ENCODE measurements at regions not wholly inside any gene's neighbourhood (a gene's known extent, or its start where the extent isn't known, plus 50 kb on each side); places are given as distances from the start of the nearest gene placed in this dataset.

DNA sequence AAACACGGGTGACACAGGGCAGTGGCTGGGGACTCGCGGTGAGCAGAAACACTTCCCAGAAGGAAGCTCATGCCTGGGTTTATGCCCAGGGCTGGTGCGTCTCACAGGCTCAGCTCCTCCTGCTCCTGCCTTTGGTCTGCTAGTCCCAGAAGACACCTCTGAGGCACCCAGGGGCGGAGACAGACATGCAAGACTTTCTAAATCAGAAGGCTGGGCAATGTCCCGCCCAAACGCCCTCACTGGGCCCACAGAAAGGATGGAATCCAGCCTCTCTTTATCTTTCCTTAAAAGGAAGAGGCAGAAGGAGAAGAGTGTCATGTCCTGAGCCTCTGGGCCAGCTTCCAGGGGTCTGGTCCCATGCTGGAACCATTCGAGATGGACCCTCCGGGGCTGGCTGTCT is 197.7 kb upstream of the RPL38 start:
- no peak overlapping the region for H3K9ac ChIP-seq (ENCODE audit: insufficient read length)
- TF ChIP-seq FOXP2 (optimal IDR thresholded peaks at IDR 0.05; ENCODE audit: control extremely low read depth, extremely low read length, insufficient read depth) = no peak
- TF ChIP-seq POLR2AphosphoS5 (IDR thresholded peaks at IDR 0.05; ENCODE audit: borderline replicate concordance, low read depth, low read length) = no peak
- TF ChIP-seq EZH2 (IDR thresholded peaks at IDR 0.05) = no peak
- DNase-seq (ENCODE audit: low read depth, low spot score) = no peak
- no peak overlapping the region for H3K27ac ChIP-seq
- H3K4me3 ChIP-seq = no peak overlapping the region
- H3K9me3 ChIP-seq (ENCODE audit: low read depth, low read length) = no peaks in the 10 kb centered on the region
- H3K36me3 ChIP-seq (ENCODE audit: insufficient read depth, low read length) = no peaks in the 10 kb centered on the region

DNA sequence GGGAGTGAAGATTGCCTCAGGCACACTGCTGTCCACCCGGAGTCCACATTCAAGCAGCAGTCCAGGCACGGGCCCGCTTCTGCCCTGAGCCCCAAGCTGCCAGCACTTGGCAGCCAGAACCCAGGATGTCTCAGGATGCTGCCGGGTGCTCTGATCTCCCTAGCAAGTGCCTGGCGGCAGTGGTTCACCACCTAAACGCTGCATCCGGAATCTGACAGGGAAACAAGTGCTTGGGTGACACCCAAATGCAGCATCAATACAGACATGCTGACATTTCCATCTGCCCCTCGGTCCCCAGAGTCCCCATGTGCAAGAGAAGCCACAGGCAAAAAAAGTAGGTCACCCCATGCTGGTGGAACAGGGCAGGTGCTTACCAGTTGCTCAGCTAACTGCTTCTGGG is 197.1 kb upstream of the RPL38 start:
- Histone ChIP-seq H3K36me3 (ENCODE audit: insufficient read depth, low read length) (no peaks in the 10 kb centered on the region), H3K9me3 (ENCODE audit: low read depth, low read length) (no peaks in the 10 kb centered on the region), H3K9ac (ENCODE audit: insufficient read length) (no peak overlapping the region), H3K27ac (no peak overlapping the region), H3K4me3 (no peak overlapping the region)
- DNase-seq (ENCODE audit: low read depth, low spot score) = no peak
- TF ChIP-seq FOXP2 (optimal IDR thresholded peaks at IDR 0.05; ENCODE audit: control extremely low read depth, extremely low read length, insufficient read depth) (no peak), POLR2AphosphoS5 (IDR thresholded peaks at IDR 0.05; ENCODE audit: borderline replicate concordance, low read depth, low read length) (no peak), EZH2 (IDR thresholded peaks at IDR 0.05) (no peak)

DNA sequence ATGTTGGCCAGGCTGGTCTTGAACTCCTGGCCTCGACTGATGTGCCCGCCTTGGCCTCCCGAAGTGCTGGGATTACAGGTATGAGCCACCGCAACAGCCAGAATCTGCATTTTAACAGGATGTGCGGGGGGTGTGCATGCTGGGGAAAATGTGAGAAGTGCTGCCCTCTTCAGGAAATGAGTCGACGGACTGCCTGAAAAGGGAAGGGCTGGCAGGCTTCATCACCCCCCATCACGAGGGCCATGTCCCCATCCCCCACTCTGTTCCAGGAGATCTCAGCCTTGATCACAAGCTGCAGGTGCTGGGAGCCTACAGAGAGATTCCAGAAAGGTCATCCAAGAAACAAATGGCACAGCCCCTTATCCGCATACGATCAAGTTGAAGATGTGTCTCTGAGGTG is 195.3 kb upstream of the RPL38 start:
- Histone ChIP-seq H3K9ac (ENCODE audit: insufficient read length) (no peak overlapping the region), H3K27ac (no peak overlapping the region), H3K4me3 (no peak overlapping the region), H3K9me3 (ENCODE audit: low read depth, low read length) (no peaks in the 10 kb centered on the region), H3K36me3 (ENCODE audit: insufficient read depth, low read length) (no peaks in the 10 kb centered on the region)
- TF ChIP-seq FOXP2 (optimal IDR thresholded peaks at IDR 0.05; ENCODE audit: control extremely low read depth, extremely low read length, insufficient read depth) (no peak), POLR2AphosphoS5 (IDR thresholded peaks at IDR 0.05; ENCODE audit: borderline replicate concordance, low read depth, low read length) (no peak), EZH2 (IDR thresholded peaks at IDR 0.05) (no peak)
- no peak for DNase-seq (ENCODE audit: low read depth, low spot score)

DNA sequence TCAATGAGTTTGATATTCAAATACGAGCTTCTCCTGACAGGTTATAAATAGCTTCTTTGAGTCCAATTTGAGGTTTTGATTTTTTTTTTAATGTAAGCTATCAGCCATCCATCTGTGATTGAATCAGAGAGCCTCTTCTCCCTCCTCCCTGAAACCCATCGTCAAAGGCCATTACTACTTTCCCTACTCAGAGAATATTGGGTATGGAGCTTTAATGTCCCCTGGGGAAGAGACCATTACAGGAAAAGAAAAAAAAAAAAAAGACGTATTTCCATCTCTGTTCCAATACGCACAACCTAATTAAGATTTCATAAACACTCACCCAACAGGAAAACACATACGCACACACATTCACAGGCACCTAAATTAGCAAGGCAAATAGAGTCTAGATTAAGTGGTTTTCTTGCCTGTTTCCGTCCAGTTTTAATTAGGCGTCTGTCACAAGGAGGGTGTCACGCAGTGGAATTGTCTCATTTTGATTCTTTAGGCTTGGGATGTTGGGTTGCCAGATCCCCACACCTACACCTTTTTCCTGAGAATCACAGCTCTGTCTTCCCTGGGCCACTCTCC is 194.3 kb upstream of the RPL38 start:
- Histone ChIP-seq H3K9me3 (ENCODE audit: low read depth, low read length) (no peaks in the 10 kb centered on the region), H3K9ac (ENCODE audit: insufficient read length) (no peak overlapping the region), H3K36me3 (ENCODE audit: insufficient read depth, low read length) (no peaks in the 10 kb centered on the region), H3K27ac (no peak overlapping the region), H3K4me3 (no peak overlapping the region)
- no peak for DNase-seq (ENCODE audit: low read depth, low spot score)
- TF ChIP-seq FOXP2 (optimal IDR thresholded peaks at IDR 0.05; ENCODE audit: control extremely low read depth, extremely low read length, insufficient read depth) (no peak), EZH2 (IDR thresholded peaks at IDR 0.05) (no peak), POLR2AphosphoS5 (IDR thresholded peaks at IDR 0.05; ENCODE audit: borderline replicate concordance, low read depth, low read length) (no peak)

DNA sequence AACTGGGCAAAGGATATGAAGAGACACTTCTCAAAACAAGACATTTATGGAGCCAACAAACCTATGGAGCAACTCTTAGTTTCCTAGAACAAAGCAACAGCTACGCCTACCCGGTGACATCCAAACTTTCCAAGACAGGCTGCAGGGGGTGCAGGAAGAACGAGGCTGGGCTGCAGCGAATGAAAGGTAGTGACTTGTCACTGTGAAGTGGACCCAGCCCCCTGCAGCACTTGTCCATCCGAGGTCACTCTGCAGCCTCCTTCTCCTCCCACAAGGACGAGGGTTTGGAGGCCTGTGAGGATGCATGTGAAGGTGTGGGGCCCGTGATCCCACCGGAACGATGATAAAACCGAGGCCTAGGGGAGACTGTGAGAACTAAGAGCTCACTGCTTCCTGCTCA is 192.6 kb upstream of the RPL38 start:
- Histone ChIP-seq H3K27ac (no peak overlapping the region), H3K9ac (ENCODE audit: insufficient read length) (no peak overlapping the region), H3K4me3 (no peak overlapping the region), H3K9me3 (ENCODE audit: low read depth, low read length) (no peaks in the 10 kb centered on the region), H3K36me3 (ENCODE audit: insufficient read depth, low read length) (no peaks in the 10 kb centered on the region)
- no peak for DNase-seq (ENCODE audit: low read depth, low spot score)
- no peak for TF ChIP-seq POLR2AphosphoS5 (IDR thresholded peaks at IDR 0.05; ENCODE audit: borderline replicate concordance, low read depth, low read length)
- TF ChIP-seq EZH2 (IDR thresholded peaks at IDR 0.05) = no peak
- TF ChIP-seq FOXP2 (optimal IDR thresholded peaks at IDR 0.05; ENCODE audit: control extremely low read depth, extremely low read length, insufficient read depth) = no peak

DNA sequence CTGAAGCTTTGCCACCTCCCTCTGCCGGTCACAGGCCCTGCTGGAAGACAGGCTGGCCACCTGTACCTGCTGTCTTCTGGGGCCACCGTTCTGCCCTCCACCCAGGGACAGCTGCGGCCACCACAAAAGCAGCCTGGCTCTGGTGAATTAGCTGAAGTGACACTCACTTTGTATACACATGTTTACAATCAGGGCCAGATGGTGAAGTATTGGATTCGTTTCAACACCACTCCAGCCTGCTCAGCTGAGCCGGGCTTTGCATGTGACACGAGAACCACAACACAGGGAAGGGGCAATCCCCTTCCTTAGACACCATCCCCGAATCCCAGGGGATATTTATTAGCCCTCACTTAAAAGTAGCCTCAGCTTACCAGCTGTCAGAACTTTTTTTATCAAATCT is 191.5 kb upstream of the RPL38 start:
- no peak overlapping the region for H3K9ac ChIP-seq (ENCODE audit: insufficient read length)
- TF ChIP-seq FOXP2 (optimal IDR thresholded peaks at IDR 0.05; ENCODE audit: control extremely low read depth, extremely low read length, insufficient read depth) (no peak), POLR2AphosphoS5 (IDR thresholded peaks at IDR 0.05; ENCODE audit: borderline replicate concordance, low read depth, low read length) (no peak), EZH2 (IDR thresholded peaks at IDR 0.05) (no peak)
- no peak overlapping the region for H3K27ac ChIP-seq
- no peaks in the 10 kb centered on the region for H3K9me3 ChIP-seq (ENCODE audit: low read depth, low read length)
- no peak overlapping the region for H3K4me3 ChIP-seq
- no peaks in the 10 kb centered on the region for H3K36me3 ChIP-seq (ENCODE audit: insufficient read depth, low read length)
- no peak for DNase-seq (ENCODE audit: low read depth, low spot score)

DNA sequence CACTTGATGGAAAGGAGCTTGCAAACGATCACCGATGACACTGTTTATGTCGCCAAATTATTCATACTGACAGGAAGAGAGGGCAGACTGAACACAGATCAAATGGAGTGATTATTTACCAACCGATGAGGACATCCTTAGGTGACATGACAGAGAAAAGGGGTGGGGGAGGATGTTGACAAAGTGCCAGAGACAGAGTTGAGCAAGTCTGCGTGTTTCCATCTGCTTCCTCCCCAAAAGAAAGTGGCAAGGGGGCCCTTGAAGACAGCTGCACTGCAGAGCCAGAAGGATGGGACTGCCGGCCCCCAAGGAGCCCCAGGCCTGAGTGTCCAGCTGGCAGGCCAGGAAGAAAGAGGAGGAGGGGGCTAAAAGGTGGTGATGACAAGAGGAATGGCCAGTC is 191.0 kb upstream of the RPL38 start:
- no peak overlapping the region for H3K27ac ChIP-seq
- H3K9me3 ChIP-seq (ENCODE audit: low read depth, low read length) = no peaks in the 10 kb centered on the region
- no peak overlapping the region for H3K9ac ChIP-seq (ENCODE audit: insufficient read length)
- no peak for DNase-seq (ENCODE audit: low read depth, low spot score)
- H3K4me3 ChIP-seq = no peak overlapping the region
- TF ChIP-seq EZH2 (IDR thresholded peaks at IDR 0.05) = no peak
- TF ChIP-seq FOXP2 (optimal IDR thresholded peaks at IDR 0.05; ENCODE audit: control extremely low read depth, extremely low read length, insufficient read depth) = no peak
- no peak for TF ChIP-seq POLR2AphosphoS5 (IDR thresholded peaks at IDR 0.05; ENCODE audit: borderline replicate concordance, low read depth, low read length)
- H3K36me3 ChIP-seq (ENCODE audit: insufficient read depth, low read length) = no peaks in the 10 kb centered on the region

DNA sequence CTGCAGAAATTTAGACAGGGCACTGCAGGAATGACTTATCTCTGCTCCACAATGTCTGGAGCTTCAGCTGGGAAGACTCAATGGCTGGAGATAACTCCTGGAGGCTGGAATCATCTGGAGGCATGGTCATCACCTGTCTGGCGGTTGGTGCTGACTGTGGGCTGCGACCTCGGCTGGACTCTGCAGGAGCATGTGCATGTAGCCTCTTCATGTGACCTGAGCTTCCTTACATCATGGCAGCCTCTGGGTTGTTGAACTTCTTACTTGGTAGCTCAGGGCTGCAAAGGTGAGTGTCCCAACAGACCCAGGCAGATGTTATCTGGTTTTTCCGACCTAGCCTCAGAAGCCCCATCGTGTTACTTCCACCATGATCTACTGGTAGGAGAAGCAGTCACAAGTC is 188.2 kb upstream of the RPL38 start:
- Histone ChIP-seq H3K27ac (no peak overlapping the region), H3K9me3 (ENCODE audit: low read depth, low read length) (no peaks in the 10 kb centered on the region), H3K36me3 (ENCODE audit: insufficient read depth, low read length) (no peaks in the 10 kb centered on the region), H3K4me3 (no peak overlapping the region), H3K9ac (ENCODE audit: insufficient read length) (no peak overlapping the region)
- no peak for TF ChIP-seq EZH2 (IDR thresholded peaks at IDR 0.05)
- no peak for TF ChIP-seq POLR2AphosphoS5 (IDR thresholded peaks at IDR 0.05; ENCODE audit: borderline replicate concordance, low read depth, low read length)
- TF ChIP-seq FOXP2 (optimal IDR thresholded peaks at IDR 0.05; ENCODE audit: control extremely low read depth, extremely low read length, insufficient read depth) = no peak
- DNase-seq (ENCODE audit: low read depth, low spot score) = no peak

DNA sequence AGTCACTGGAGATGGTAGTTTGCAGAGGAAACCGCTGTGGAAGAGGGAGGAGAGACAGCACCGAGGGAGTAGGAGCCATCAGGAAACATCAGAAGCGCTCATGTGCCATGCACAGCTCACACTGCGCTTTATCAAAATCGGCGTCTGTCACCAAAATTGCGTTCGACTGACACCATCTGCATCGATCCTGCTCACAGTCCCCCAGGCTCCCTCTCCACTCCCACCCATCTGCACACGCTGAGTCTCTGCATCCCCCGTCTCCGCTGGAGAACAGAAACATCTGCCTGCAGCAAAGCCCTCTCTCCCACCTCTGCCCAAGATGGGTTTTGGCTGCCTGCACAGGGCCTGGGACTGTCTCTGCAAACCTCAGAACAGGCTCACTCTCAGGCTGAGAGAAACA is 187.5 kb upstream of the RPL38 start:
- H3K4me3 ChIP-seq = no peak overlapping the region
- TF ChIP-seq EZH2 (IDR thresholded peaks at IDR 0.05) (no peak), POLR2AphosphoS5 (IDR thresholded peaks at IDR 0.05; ENCODE audit: borderline replicate concordance, low read depth, low read length) (no peak), FOXP2 (optimal IDR thresholded peaks at IDR 0.05; ENCODE audit: control extremely low read depth, extremely low read length, insufficient read depth) (no peak)
- H3K9ac ChIP-seq (ENCODE audit: insufficient read length) = no peak overlapping the region
- H3K36me3 ChIP-seq (ENCODE audit: insufficient read depth, low read length) = no peaks in the 10 kb centered on the region
- no peak for DNase-seq (ENCODE audit: low read depth, low spot score)
- H3K27ac ChIP-seq = no peak overlapping the region
- no peaks in the 10 kb centered on the region for H3K9me3 ChIP-seq (ENCODE audit: low read depth, low read length)

All from SK-N-MC (cell line).